Upper lobe of left lung (tissue), 4 donors: ENCODE measurements at regions not wholly inside any gene's neighbourhood (a gene's known extent, or its start where the extent isn't known, plus 50 kb on each side); places are given as distances from the start of the nearest gene placed in this dataset.

Experiments used
- POLR2A ChIP-seq, 4 donors: fragments of 450-650 bp; IDR thresholded peaks; one replicate each; pipeline ENCODE4 v1.5.1; 2016 to 2017; ENCODE audit warnings: antibody characterized with exemption in 4 of 4, mild to moderate bottlenecking in 2 of 4
- TF ChIP-seq, protein P1 (sequence below), 6 experiments: fragments of 450-650 bp in 4 of 6; fragments of 200-600 bp in 2 of 6; sonication (generic) in 2 of 6; IDR thresholded peaks; one replicate each; pipeline ENCODE4 v1.5.1; 2016 to 2019; ENCODE audit warnings: antibody characterized with exemption in 6 of 6

DNA sequence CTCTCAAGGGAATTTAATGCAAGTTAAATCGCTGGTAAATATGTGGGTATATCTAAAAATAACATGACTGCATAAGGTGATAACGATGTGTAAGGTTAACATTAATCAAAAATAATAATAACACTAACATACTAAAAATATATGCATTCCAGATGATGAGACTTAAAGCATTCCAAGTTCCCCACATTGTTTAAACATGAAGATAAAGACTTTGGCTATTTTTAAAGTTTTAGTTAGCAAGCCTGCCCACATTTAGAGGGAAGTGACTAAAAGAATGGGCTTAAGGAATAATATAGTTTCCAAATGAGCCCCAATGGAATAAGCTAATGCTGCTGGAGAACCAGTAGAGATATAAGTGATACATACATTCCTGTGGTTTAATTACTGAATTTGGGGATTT is 941.3 kb downstream of the TBC1D32 start:
- TF ChIP-seq, protein P1, sequence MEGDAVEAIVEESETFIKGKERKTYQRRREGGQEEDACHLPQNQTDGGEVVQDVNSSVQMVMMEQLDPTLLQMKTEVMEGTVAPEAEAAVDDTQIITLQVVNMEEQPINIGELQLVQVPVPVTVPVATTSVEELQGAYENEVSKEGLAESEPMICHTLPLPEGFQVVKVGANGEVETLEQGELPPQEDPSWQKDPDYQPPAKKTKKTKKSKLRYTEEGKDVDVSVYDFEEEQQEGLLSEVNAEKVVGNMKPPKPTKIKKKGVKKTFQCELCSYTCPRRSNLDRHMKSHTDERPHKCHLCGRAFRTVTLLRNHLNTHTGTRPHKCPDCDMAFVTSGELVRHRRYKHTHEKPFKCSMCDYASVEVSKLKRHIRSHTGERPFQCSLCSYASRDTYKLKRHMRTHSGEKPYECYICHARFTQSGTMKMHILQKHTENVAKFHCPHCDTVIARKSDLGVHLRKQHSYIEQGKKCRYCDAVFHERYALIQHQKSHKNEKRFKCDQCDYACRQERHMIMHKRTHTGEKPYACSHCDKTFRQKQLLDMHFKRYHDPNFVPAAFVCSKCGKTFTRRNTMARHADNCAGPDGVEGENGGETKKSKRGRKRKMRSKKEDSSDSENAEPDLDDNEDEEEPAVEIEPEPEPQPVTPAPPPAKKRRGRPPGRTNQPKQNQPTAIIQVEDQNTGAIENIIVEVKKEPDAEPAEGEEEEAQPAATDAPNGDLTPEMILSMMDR (IDR thresholded peaks at IDR 0.05): no peak
- no peak for TF ChIP-seq POLR2A (IDR thresholded peaks at IDR 0.05)
